Liver (tissue), 3 donors: ENCODE measurements at regions not wholly inside any gene's neighbourhood (a gene's known extent, or its start where the extent isn't known, plus 50 kb on each side); places are given as distances from the start of the nearest gene placed in this dataset.

Source experiments
- FOXA1 ChIP-seq: IDR thresholded peaks from 2 replicates; pipeline ENCODE4 v1.6.1; 2016; ENCODE audit warnings: antibody characterized with exemption
- RAD21 ChIP-seq, 2 donors: IDR thresholded peaks; 2 replicates each; pipeline ENCODE4 v1.6.1; 2016; ENCODE audit warnings: antibody characterized with exemption in 2 of 2, mild to moderate bottlenecking in 2 of 2
- TF ChIP-seq, protein P1 (sequence below): fragments of 150-350 bp; IDR thresholded peaks from 2 replicates; pipeline ENCODE4 v1.5.1; 2017; ENCODE audit warnings: improper control_type of control experiment, low read depth, low read length; ENCODE audit not compliant: missing input control
- TF ChIP-seq, protein P2 (sequence below): IDR thresholded peaks from 2 replicates; pipeline ENCODE4 v1.6.1; 2016; ENCODE audit warnings: antibody characterized with exemption, mild to moderate bottlenecking
- donor health status: healthy.
- donor health status: healthy.

DNA sequence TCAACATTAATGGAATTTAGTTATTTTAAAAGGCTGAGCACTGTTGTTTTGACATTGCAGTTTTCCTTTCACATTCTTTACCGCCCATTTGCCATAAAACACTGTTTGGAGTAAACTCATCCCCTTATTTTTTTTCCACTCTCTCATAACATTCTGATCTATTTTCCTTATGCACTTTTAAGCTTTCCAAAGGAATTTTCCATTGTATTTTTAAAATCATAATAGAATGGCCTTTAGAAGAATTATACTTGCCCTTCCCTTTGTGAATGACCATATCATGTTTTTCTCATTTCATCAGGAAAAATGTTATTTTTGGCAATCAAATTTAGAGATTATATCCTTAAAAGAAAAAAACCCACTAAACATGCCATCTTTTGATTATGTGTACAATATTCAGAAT lies 1074.2 kb downstream of the STIM2 start:
- TF ChIP-seq, protein P1, sequence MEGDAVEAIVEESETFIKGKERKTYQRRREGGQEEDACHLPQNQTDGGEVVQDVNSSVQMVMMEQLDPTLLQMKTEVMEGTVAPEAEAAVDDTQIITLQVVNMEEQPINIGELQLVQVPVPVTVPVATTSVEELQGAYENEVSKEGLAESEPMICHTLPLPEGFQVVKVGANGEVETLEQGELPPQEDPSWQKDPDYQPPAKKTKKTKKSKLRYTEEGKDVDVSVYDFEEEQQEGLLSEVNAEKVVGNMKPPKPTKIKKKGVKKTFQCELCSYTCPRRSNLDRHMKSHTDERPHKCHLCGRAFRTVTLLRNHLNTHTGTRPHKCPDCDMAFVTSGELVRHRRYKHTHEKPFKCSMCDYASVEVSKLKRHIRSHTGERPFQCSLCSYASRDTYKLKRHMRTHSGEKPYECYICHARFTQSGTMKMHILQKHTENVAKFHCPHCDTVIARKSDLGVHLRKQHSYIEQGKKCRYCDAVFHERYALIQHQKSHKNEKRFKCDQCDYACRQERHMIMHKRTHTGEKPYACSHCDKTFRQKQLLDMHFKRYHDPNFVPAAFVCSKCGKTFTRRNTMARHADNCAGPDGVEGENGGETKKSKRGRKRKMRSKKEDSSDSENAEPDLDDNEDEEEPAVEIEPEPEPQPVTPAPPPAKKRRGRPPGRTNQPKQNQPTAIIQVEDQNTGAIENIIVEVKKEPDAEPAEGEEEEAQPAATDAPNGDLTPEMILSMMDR, result no peak
- no peak for TF ChIP-seq RAD21 (IDR thresholded peaks at IDR 0.05)
- TF ChIP-seq, protein P2, sequence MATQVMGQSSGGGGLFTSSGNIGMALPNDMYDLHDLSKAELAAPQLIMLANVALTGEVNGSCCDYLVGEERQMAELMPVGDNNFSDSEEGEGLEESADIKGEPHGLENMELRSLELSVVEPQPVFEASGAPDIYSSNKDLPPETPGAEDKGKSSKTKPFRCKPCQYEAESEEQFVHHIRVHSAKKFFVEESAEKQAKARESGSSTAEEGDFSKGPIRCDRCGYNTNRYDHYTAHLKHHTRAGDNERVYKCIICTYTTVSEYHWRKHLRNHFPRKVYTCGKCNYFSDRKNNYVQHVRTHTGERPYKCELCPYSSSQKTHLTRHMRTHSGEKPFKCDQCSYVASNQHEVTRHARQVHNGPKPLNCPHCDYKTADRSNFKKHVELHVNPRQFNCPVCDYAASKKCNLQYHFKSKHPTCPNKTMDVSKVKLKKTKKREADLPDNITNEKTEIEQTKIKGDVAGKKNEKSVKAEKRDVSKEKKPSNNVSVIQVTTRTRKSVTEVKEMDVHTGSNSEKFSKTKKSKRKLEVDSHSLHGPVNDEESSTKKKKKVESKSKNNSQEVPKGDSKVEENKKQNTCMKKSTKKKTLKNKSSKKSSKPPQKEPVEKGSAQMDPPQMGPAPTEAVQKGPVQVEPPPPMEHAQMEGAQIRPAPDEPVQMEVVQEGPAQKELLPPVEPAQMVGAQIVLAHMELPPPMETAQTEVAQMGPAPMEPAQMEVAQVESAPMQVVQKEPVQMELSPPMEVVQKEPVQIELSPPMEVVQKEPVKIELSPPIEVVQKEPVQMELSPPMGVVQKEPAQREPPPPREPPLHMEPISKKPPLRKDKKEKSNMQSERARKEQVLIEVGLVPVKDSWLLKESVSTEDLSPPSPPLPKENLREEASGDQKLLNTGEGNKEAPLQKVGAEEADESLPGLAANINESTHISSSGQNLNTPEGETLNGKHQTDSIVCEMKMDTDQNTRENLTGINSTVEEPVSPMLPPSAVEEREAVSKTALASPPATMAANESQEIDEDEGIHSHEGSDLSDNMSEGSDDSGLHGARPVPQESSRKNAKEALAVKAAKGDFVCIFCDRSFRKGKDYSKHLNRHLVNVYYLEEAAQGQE, result no peak
- no peak for TF ChIP-seq FOXA1
